SK-N-MC (cell line): ENCODE measurements at regions not wholly inside any gene's neighbourhood (a gene's known extent, or its start where the extent isn't known, plus 50 kb on each side); places are given as distances from the start of the nearest gene placed in this dataset.

Experiments used
- EZH2 ChIP-seq: fragments of 200-600 bp; sonication (generic); IDR thresholded peaks from one replicate; pipeline ENCODE4 v1.6.1; 2017; ENCODE audit warnings: antibody characterized with exemption
- POLR2AphosphoS5 ChIP-seq: IDR thresholded peaks from 2 replicates; pipeline ENCODE4 v1.6.1; 2012; ENCODE audit warnings: mild to moderate bottlenecking, low read depth, low read length, borderline replicate concordance

GRCh38 chr3:150252462-150252861 is 155.6 kb upstream of the TSC22D2 start:
- TF ChIP-seq EZH2 (no peak), POLR2AphosphoS5 (no peak)
